HEK293 (cell line): ENCODE measurements at regions not wholly inside any gene's neighbourhood (a gene's known extent, or its start where the extent isn't known, plus 50 kb on each side); places are given as distances from the start of the nearest gene placed in this dataset.

Experiments used
- CTCF ChIP-seq: fragments of 450-650 bp; formaldehyde crosslinking; IDR thresholded peaks from 2 replicates; pipeline ENCODE4 v1.5.1; 2016; ENCODE audit warnings: missing biosample characterization, missing genetic modification characterization
- ELK4 ChIP-seq: IDR thresholded peaks from 2 replicates; pipeline ENCODE4 v1.6.1; 2011; ENCODE audit warnings: mild to moderate bottlenecking, low read depth, low read length, borderline replicate concordance
- KLF10 ChIP-seq: fragments of 450-650 bp; IDR thresholded peaks from 2 replicates; pipeline ENCODE4 v1.5.1; 2018; ENCODE audit warnings: missing biosample characterization, mild to moderate bottlenecking, missing genetic modification characterization
- OVOL3 ChIP-seq: fragments of 450-650 bp; formaldehyde crosslinking; IDR thresholded peaks from 2 replicates; pipeline ENCODE4 v1.5.1; 2016; ENCODE audit warnings: missing biosample characterization, missing genetic modification characterization
- REPIN1 ChIP-seq: fragments of 450-650 bp; formaldehyde crosslinking; IDR thresholded peaks from 2 replicates; pipeline ENCODE4 v1.5.1; 2017; ENCODE audit warnings: missing biosample characterization, missing genetic modification characterization, low read depth
- SALL2 ChIP-seq: fragments of 450-650 bp; formaldehyde crosslinking; IDR thresholded peaks from 2 replicates; pipeline ENCODE4 v1.5.0; 2017; ENCODE audit warnings: missing biosample characterization, mild to moderate bottlenecking, missing genetic modification characterization, borderline replicate concordance
- ZBTB20 ChIP-seq: fragments of 450-650 bp; formaldehyde crosslinking; IDR thresholded peaks from 2 replicates; pipeline ENCODE4 v1.5.1; 2016; ENCODE audit warnings: missing biosample characterization, missing genetic modification characterization
- ZNF133 ChIP-seq: fragments of 450-650 bp; formaldehyde crosslinking; IDR thresholded peaks from 2 replicates; pipeline ENCODE4 v1.5.1; 2016; ENCODE audit warnings: missing biosample characterization, missing genetic modification characterization
- ZNF23 ChIP-seq: fragments of 450-650 bp; formaldehyde crosslinking; IDR thresholded peaks from 2 replicates; pipeline ENCODE4 v1.5.1; 2016; ENCODE audit warnings: missing biosample characterization, missing genetic modification characterization, borderline replicate concordance
- ZNF610 ChIP-seq: fragments of 450-650 bp; formaldehyde crosslinking; IDR thresholded peaks from 2 replicates; pipeline ENCODE4 v1.5.1; 2016; ENCODE audit warnings: missing biosample characterization, missing genetic modification characterization, borderline replicate concordance
- ZNF776 ChIP-seq: fragments of 450-650 bp; formaldehyde crosslinking; IDR thresholded peaks from 2 replicates; pipeline ENCODE4 v1.5.0; 2017; ENCODE audit warnings: missing biosample characterization, missing genetic modification characterization, borderline replicate concordance
- ZXDB ChIP-seq: fragments of 450-650 bp; formaldehyde crosslinking; IDR thresholded peaks from 2 replicates; pipeline ENCODE4 v1.5.1; 2016; ENCODE audit warnings: missing biosample characterization, missing genetic modification characterization
- TF ChIP-seq, protein P1 (sequence below): fragments of 450-650 bp; formaldehyde crosslinking; IDR thresholded peaks from 2 replicates; pipeline ENCODE4 v1.5.1; 2016; ENCODE audit warnings: missing biosample characterization, missing genetic modification characterization

DNA sequence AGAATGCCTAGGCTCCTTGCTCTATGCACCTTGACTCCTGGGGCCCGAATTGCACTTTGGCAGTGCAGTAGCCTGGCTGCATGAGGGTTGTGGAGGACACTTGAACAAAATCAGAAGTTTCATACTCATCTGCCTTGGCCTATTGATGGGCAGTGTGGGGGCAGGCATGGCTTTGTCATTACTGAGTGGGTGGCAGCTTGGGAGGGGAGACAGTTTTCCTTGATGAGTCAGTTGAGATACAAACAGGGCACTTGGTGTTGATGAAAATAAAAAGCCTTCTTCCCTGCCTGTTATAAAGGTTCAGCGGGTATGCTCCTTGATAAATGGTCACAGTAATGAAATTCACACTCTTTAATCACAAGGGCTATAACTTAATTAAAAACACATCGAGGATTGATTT, 126.8 kb upstream of the MAMLD1 start:
- TF ChIP-seq CTCF (tag by site-specific recombination) (no peak), ZNF133 (tag by site-specific recombination) (no peak), ZNF776 (tag by site-specific recombination) (no peak), KLF10 (tag by site-specific recombination) (no peak), ZNF610 (no peak), ZBTB20 (tag by site-specific recombination) (no peak), OVOL3 (tag by site-specific recombination) (no peak), REPIN1 (no peak), ZNF23 (no peak), ZXDB (tag by site-specific recombination) (no peak), ELK4 (no peak), SALL2 (tag by site-specific recombination) (no peak)
- TF ChIP-seq, protein P1, sequence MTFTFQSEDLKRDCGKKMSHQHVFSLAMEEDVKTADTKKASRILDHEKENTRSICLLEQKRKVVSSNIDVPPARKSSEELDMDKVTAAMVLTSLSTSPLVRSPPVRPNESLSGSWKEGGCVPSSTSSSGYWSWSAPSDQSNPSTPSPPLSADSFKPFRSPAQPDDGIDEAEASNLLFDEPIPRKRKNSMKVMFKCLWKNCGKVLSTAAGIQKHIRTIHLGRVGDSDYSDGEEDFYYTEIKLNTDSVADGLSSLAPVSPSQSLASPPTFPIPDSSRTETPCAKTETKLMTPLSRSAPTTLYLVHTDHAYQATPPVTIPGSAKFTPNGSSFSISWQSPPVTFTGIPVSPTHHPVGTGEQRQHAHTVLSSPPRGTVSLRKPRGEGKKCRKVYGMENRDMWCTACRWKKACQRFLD (tag by site-specific recombination): no peak
